ENCODE measurements at regions not wholly inside any gene's neighbourhood (a gene's known extent, or its start where the extent isn't known, plus 50 kb on each side); places are given as distances from the start of the nearest gene placed in this dataset.

- peaks cover 5% of the 10 kb centered on the region for H3K36me3 Mint-ChIP-seq
- H3K27me3 Mint-ChIP-seq (ENCODE audit: low read depth) = no peaks in the 10 kb centered on the region
- no peak for DNase-seq (ENCODE audit: low spot score in 2 of 2, unreplicated experiment in 2 of 2)
- H3K4me1 Mint-ChIP-seq = no peaks in the 10 kb centered on the region
- H3K9me3 Mint-ChIP-seq = peaks cover 25% of the 10 kb centered on the region
- TF ChIP-seq CTCF (IDR thresholded peaks at IDR 0.05; ENCODE audit: unreplicated experiment) = no peak
- no peak overlapping the region for H3K4me3 Mint-ChIP-seq
- H3K27ac Mint-ChIP-seq = no peak overlapping the region
These were observed 268.3 kb downstream of the PDHA2 start for GRCh38 chr4:96108146-96108545.

GRCh38 chr4:96112631-96113030 is 272.7 kb downstream of the PDHA2 start:
- DNase-seq (ENCODE audit: low spot score in 2 of 2, unreplicated experiment in 2 of 2) = no peak
- Mint-ChIP-seq H3K27ac (no peak overlapping the region), H3K9me3 (peaks cover 25% of the 10 kb centered on the region), H3K36me3 (peaks cover 5% of the 10 kb centered on the region), H3K4me1 (peaks cover 6% of the 10 kb centered on the region), H3K4me3 (no peak overlapping the region), H3K27me3 (ENCODE audit: low read depth) (no peaks in the 10 kb centered on the region)
- no peak for TF ChIP-seq CTCF (IDR thresholded peaks at IDR 0.05; ENCODE audit: unreplicated experiment)

- no peak for TF ChIP-seq CTCF (IDR thresholded peaks at IDR 0.05; ENCODE audit: unreplicated experiment)
- DNase-seq (ENCODE audit: low spot score in 2 of 2, unreplicated experiment in 2 of 2) = no peak
- no peak overlapping the region for H3K4me3 Mint-ChIP-seq
- H3K4me1 Mint-ChIP-seq = peaks cover 6% of the 10 kb centered on the region
- no peaks in the 10 kb centered on the region for H3K27me3 Mint-ChIP-seq (ENCODE audit: low read depth)
- H3K36me3 Mint-ChIP-seq = no peaks in the 10 kb centered on the region
- no peak overlapping the region for H3K27ac Mint-ChIP-seq
- peaks cover 5% of the 10 kb centered on the region for H3K9me3 Mint-ChIP-seq
These were observed 280.3 kb downstream of the PDHA2 start for GRCh38 chr4:96120206-96120605.

- DNase-seq (ENCODE audit: low spot score in 2 of 2, unreplicated experiment in 2 of 2) = no peak
- no peak for TF ChIP-seq CTCF (IDR thresholded peaks at IDR 0.05; ENCODE audit: unreplicated experiment)
- H3K27me3 Mint-ChIP-seq (ENCODE audit: low read depth) = no peaks in the 10 kb centered on the region
- H3K9me3 Mint-ChIP-seq = peaks cover 11% of the 10 kb centered on the region
- peaks cover 5% of the 10 kb centered on the region for H3K4me1 Mint-ChIP-seq
- H3K27ac Mint-ChIP-seq = no peak overlapping the region
- H3K36me3 Mint-ChIP-seq = no peaks in the 10 kb centered on the region
- no peak overlapping the region for H3K4me3 Mint-ChIP-seq
These were observed 286.3 kb downstream of the PDHA2 start for GRCh38 chr4:96126227-96126626.

GRCh38 chr4:96131186-96131585 is 291.3 kb downstream of the PDHA2 start:
- Mint-ChIP-seq H3K27me3 (ENCODE audit: low read depth) (no peaks in the 10 kb centered on the region), H3K36me3 (no peaks in the 10 kb centered on the region), H3K4me1 (peaks cover 6% of the 10 kb centered on the region), H3K9me3 (no peaks in the 10 kb centered on the region), H3K27ac (no peak overlapping the region), H3K4me3 (no peak overlapping the region)
- no peak for TF ChIP-seq CTCF (IDR thresholded peaks at IDR 0.05; ENCODE audit: unreplicated experiment)
- DNase-seq (ENCODE audit: low spot score in 2 of 2, unreplicated experiment in 2 of 2) = no peak

- DNase-seq (ENCODE audit: low spot score in 2 of 2, unreplicated experiment in 2 of 2) = no peak
- H3K4me1 Mint-ChIP-seq = peaks cover 6% of the 10 kb centered on the region
- H3K27ac Mint-ChIP-seq = no peak overlapping the region
- TF ChIP-seq CTCF (IDR thresholded peaks at IDR 0.05; ENCODE audit: unreplicated experiment) = no peak
- H3K36me3 Mint-ChIP-seq = no peaks in the 10 kb centered on the region
- no peaks in the 10 kb centered on the region for H3K27me3 Mint-ChIP-seq (ENCODE audit: low read depth)
- H3K4me3 Mint-ChIP-seq = no peak overlapping the region
- H3K9me3 Mint-ChIP-seq = peaks cover 3% of the 10 kb centered on the region
These were observed 294.9 kb downstream of the PDHA2 start for GRCh38 chr4:96134806-96135205.

All from mesothelial cell of epicardium (in vitro differentiated cells).